Ishikawa (cell line): ENCODE measurements at regions not wholly inside any gene's neighbourhood (a gene's known extent, or its start where the extent isn't known, plus 50 kb on each side); places are given as distances from the start of the nearest gene placed in this dataset.

ENCODE experiments used
- CEBPB ChIP-seq: IDR thresholded peaks from 2 replicates; pipeline ENCODE4 v1.6.1; 2012
- CREB1 ChIP-seq: IDR thresholded peaks from 2 replicates; pipeline ENCODE4 v1.6.1; 2012; ENCODE audit warnings: low read depth
- EGR1 ChIP-seq: IDR thresholded peaks from 2 replicates; pipeline ENCODE4 v1.6.1; 2012
- EP300 ChIP-seq: IDR thresholded peaks from 2 replicates; pipeline ENCODE4 v1.6.1; 2012; ENCODE audit warnings: borderline replicate concordance
- FOXM1 ChIP-seq: IDR thresholded peaks from 2 replicates; pipeline ENCODE4 v1.6.1; 2012; ENCODE audit warnings: low read depth, borderline replicate concordance
- MAX ChIP-seq: IDR thresholded peaks from 2 replicates; pipeline ENCODE4 v1.6.1; 2012
- NFIC ChIP-seq: IDR thresholded peaks from 2 replicates; pipeline ENCODE4 v1.6.1; 2012
- RAD21 ChIP-seq: IDR thresholded peaks from 2 replicates; pipeline ENCODE4 v1.6.1; 2012; ENCODE audit warnings: low read depth
- REST ChIP-seq: IDR thresholded peaks from 2 replicates; pipeline ENCODE4 v1.6.1; 2012; ENCODE audit warnings: low read depth, mild to moderate bottlenecking
- TAF1 ChIP-seq: IDR thresholded peaks from 2 replicates; pipeline ENCODE4 v1.6.1; 2012; ENCODE audit warnings: low read depth, mild to moderate bottlenecking
- TCF12 ChIP-seq: IDR thresholded peaks from 2 replicates; pipeline ENCODE4 v1.6.1; 2012; ENCODE audit warnings: low read depth
- TEAD4 ChIP-seq: IDR thresholded peaks from 2 replicates; pipeline ENCODE4 v1.6.1; 2012
- USF1 ChIP-seq: IDR thresholded peaks from 2 replicates; pipeline ENCODE4 v1.6.1; 2012
- YY1 ChIP-seq: IDR thresholded peaks from 2 replicates; pipeline ENCODE4 v1.6.1; 2012; ENCODE audit warnings: low read depth
- ZBTB7A ChIP-seq: IDR thresholded peaks from 2 replicates; pipeline ENCODE4 v1.6.1; 2012; ENCODE audit warnings: low read depth

- no peak for TF ChIP-seq TCF12
- no peak for TF ChIP-seq TEAD4
- no peak for TF ChIP-seq USF1
- no peak for TF ChIP-seq YY1
- TF ChIP-seq REST, result no peak
- no peak for TF ChIP-seq CEBPB
- TF ChIP-seq FOXM1, result no peak
Measured at GRCh38 chr12:129959889-129960288, 56.1 kb upstream of the TMEM132D start.

GRCh38 chr12:129961091-129961490, 57.3 kb upstream of the TMEM132D start:
- TF ChIP-seq TEAD4 (no peak), USF1 (no peak), REST (no peak), EGR1 (no peak), TAF1 (no peak), YY1 (no peak), TCF12 (no peak), RAD21 (no peak), CREB1 (no peak), EP300 (no peak), FOXM1 (no peak)

GRCh38 chr12:129961856-129962255, 58.0 kb upstream of the TMEM132D start:
- TF ChIP-seq YY1 (no peak), EP300 (no peak), ZBTB7A (no peak), EGR1 (no peak), RAD21 (no peak), TCF12 (no peak), FOXM1 (no peak), USF1 (no peak), MAX (no peak), CREB1 (no peak), TAF1 (no peak), CEBPB (no peak), TEAD4 (no peak), REST (no peak), NFIC (no peak)

- TF ChIP-seq USF1 (no peak), TEAD4 (no peak), EP300 (no peak)
Measured at GRCh38 chr12:129964300-129964699, 60.5 kb upstream of the TMEM132D start.
